Peyer's patch (tissue), 4 donors: ENCODE measurements at regions not wholly inside any gene's neighbourhood (a gene's known extent, or its start where the extent isn't known, plus 50 kb on each side); places are given as distances from the start of the nearest gene placed in this dataset.
"Not testable (repeated sequence)": the region's sequence is repeated elsewhere in the genome, so short reads cannot be mapped to it uniquely, and the experiment has no call there.

Experiments
- POLR2A ChIP-seq, 2 donors: fragments of 450-650 bp; IDR thresholded peaks; one replicate each; pipeline ENCODE4 v1.5.1; 2017; ENCODE audit warnings: antibody characterized with exemption in 2 of 2, mild to moderate bottlenecking in 2 of 2, moderate library complexity in 2 of 2
- TF ChIP-seq, protein P1 (sequence below), 6 experiments: fragments of 450-650 bp in 4 of 6; fragments of 200-600 bp in 2 of 6; sonication (generic) in 1 of 6; IDR thresholded peaks; one replicate each; pipeline ENCODE4 v1.5.1; 2017 to 2019; ENCODE audit warnings: antibody characterized with exemption in 6 of 6, mild to moderate bottlenecking in 3 of 6, moderate library complexity in 1 of 6

DNA sequence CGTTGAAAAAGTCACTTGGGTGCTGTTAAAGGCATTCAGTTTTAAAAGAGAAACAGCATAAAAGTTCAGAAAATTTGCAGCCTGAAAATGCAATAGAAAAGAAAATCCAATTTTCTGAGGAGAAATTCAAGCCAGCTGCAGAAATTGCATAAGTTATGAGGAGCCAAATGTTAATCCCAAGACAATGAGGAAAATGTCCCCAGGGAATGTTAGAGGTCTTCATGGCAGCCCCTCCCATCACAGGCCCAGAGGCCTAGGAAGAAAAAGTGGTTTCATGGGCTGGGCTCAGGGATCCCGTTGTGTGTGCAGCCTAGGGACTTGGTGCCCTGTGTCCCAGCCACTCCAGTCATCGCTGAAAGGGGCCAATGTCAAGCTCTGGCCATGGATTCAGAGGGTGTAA is 1055.6 kb downstream of the DIPK2A start:
- TF ChIP-seq, protein P1, sequence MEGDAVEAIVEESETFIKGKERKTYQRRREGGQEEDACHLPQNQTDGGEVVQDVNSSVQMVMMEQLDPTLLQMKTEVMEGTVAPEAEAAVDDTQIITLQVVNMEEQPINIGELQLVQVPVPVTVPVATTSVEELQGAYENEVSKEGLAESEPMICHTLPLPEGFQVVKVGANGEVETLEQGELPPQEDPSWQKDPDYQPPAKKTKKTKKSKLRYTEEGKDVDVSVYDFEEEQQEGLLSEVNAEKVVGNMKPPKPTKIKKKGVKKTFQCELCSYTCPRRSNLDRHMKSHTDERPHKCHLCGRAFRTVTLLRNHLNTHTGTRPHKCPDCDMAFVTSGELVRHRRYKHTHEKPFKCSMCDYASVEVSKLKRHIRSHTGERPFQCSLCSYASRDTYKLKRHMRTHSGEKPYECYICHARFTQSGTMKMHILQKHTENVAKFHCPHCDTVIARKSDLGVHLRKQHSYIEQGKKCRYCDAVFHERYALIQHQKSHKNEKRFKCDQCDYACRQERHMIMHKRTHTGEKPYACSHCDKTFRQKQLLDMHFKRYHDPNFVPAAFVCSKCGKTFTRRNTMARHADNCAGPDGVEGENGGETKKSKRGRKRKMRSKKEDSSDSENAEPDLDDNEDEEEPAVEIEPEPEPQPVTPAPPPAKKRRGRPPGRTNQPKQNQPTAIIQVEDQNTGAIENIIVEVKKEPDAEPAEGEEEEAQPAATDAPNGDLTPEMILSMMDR (IDR thresholded peaks at IDR 0.05) = not testable (repeated sequence)
- TF ChIP-seq POLR2A (IDR thresholded peaks at IDR 0.05) = not testable (repeated sequence)
